NCI-H2227 (cell line): ENCODE measurements at regions not wholly inside any gene's neighbourhood (a gene's known extent, or its start where the extent isn't known, plus 50 kb on each side); places are given as distances from the start of the nearest gene placed in this dataset.
"Not testable (repeated sequence)": the region's sequence is repeated elsewhere in the genome, so short reads cannot be mapped to it uniquely, and the experiment has no call there.

Experiments used
- DNase-seq: peaks from one replicate; lab custom pipeline; 2025; ENCODE audit not compliant: unreplicated experiment; lab: John Stamatoyannopoulos, UW

DNA sequence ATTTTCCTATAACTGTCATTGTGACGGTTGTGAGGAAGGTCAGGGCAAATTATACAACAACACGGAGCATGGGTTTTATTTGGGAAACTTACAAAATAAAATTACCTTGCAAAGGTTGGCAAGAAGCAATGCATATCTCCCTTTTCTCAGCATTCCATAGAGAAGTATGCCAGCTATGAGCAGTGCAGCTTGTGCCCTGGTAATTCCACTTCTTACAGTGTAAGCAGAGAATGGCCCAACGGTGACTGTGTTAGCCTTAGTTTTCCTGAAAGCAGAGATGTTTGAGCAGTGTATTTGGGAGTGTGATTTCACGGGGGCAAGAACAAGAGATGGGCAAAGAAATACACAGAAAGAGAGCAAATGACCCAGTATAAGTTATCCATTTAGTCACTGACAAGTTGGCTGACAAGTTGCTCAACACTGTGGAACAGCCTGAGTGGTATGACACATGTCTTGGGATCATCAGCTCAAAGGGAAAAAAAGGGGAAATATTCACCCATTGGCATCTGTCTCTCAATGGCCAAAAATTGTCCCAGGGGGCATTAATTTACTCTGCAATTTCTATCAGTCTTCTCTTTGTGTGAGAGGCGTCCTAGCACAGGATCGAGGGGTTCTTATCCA lies 210.9 kb upstream of the NRIP1 start:
- DNase-seq: no peak

DNA sequence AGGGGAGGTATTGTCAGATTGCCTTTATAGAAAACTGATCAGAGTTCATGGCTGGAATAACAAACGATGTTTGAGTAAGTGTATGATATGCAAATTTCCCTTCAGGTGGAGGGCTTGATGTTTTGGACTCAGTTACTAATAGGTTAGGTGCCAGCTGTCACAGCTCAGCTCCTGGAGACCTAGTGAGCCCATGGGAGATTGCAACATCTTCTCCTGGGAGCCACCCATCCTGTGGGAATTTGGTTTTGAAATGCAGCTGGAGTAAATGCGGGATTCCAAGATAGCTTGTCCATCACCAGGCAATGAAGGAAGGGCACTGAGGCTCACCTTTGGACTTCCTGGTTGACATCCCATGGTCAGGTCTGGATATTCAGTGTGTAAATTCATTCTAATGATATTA lies 211.4 kb upstream of the NRIP1 start:
- DNase-seq: no peak

DNA sequence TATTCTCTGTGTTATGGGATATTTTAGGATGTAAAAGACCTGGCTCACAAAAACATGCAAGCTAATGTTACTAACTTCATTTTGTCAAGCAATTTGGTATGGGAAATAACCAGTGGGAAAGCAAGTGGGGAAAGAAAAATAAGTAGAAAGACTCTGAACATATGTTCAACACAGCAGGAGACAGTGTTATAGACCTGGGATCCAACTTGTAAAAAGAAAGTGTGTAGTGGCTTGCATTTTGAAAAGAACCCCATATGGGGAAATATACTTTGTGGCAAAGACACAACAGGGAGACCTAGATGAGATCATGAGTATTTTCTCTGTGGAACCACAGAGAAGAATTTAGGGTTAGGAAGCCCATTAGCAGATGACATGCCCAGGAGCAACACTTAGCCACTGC lies 212.7 kb upstream of the NRIP1 start:
- no peak for DNase-seq

DNA sequence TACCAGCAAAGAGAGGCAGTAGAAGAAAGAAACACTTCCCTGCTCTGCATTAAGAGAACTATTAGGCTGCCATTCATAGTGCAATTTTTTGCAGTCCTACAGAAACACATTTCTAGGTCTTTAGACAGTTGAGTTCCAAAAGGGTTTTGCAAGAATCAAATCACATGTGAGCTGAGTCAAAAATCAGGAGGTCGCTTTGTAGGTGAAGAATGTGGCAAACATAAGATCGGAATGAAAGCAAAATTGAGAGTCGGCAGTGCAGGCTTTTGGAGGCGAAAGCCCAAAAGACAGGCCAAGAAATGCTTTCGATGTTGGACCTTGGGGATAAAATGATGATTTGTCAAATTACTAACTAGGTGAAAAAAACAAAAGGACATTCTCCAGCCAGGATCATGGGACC lies 213.5 kb upstream of the NRIP1 start:
- no peak for DNase-seq

DNA sequence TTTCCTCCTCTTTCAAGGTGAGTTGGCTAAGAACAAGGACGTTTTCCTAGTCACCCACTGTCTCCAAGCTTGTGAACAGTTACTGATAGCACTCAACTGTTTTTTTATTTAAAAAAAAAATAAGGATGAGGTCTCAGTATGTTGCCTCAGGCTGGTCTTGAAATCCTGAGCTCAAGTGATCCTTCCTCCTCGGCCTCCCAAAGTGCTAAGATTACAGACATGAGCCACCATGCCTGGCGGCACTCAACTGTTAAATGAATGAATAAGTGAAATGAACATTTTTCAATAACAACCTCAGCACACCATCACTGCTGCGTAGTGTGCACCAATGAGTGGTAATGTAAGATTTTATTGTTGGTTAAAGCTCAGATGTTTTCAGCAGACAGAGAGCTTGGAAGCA lies 214.1 kb upstream of the NRIP1 start:
- no peak for DNase-seq

DNA sequence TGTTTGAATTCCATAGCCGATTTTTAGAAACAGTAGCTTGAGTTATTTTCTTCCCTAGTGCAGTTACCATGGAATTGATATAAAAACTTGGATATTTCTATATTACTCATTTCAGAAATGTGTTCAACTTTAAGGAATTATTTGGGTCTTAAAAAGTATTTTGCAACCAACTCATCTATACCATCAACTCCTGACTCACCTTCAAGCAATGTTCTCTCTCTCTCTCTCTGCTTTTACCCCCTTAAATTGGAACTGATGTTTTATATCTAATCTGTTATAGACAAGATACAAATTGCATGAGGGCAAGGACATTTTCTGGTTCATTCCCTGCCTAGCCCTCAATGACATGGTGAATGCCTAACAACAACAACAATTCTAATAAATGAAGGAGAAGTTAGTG lies 214.7 kb upstream of the NRIP1 start:
- DNase-seq: no peak

DNA sequence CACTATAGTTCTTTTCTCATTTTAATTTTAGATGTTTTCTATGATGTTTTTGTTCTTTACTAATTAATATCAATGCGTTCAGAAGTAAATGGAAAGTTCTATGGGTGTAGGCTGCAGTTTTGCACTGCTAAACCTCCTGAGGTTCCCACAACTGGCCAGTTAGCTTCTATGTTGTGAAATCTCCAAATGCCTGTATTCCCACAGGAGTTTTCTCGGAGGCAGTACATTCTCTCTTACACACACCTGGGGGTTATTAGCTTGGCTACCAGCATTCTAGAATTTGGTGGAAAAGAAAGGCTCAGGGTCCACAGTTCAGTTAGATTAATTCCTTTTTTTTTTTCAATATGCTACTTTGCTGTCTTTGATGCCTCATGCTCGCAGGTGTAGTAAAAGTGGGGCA lies 216.9 kb upstream of the NRIP1 start:
- no peak for DNase-seq

DNA sequence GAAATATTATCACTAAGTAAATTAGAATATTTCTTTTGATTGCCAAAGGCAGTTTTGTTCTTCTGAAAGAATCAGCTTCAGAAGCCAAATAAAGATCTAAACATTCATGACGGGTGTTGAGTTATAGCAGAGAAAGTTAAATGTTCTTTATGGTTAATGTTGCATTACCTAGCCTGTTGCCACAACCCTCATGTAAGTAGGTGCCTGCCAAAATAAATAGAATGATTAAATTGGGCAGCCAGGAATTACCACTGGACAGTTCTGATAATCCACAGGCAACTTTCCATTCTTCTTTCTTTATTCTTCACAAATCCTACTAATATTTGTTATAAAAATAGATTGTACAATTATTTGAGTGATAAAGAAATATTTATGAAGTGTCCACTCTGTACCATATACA lies 217.9 kb upstream of the NRIP1 start:
- no peak for DNase-seq

DNA sequence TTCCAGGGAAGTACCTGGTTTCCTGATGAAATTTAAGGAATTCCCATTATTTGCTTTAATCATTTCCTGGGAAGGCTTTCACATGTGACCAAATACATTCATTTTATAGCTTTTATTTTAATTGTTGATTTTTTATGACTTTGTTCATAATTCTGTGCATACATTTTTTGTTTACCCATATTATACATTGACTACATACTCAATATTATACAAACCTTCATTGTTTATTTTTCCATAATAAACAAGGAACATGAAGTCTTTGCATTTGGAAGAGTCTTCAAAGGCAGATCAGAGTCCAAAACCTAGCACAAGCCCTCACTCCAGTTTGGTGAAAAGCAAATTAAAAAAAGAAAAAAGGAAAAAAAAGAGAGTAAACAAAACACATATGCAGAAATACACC lies 218.3 kb upstream of the NRIP1 start:
- no peak for DNase-seq

DNA sequence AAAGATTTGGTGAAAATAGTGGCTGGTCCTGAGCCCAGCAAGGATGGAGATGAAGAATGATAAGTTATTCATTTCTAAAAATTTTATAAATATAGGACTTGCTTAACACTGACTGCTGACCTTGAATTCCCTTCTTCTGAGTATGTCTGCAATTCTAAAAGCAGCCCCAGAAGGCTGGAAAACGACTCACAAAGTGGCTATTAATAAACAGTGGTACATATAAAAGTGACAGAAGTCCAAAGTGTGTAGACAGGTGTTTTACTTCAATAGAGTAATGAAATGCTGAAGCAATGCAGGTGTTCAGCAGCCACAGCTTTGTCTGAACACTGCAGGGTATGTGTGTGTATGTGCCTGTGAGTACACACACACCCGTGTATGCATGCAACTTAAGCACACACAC lies 219.0 kb upstream of the NRIP1 start:
- DNase-seq: no peak

DNA sequence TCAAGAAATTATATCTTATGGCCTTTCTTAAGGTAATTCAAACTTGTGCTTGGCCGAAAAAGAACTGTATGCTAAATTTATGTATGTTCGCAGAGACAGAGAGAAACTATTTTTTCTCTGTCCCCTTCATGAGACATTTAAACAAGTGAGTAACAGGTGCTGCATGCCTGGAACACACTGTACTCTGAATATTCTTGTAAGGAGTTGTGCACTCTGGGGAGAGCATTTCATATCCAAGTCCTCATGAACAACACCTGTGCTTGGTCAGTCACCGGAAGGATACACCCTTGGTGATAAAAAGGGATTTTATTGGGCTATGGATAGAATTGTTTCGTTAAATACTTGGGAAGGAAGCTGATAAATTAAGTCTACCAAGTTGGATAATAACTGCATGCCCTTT lies 220.8 kb upstream of the NRIP1 start:
- no peak for DNase-seq

DNA sequence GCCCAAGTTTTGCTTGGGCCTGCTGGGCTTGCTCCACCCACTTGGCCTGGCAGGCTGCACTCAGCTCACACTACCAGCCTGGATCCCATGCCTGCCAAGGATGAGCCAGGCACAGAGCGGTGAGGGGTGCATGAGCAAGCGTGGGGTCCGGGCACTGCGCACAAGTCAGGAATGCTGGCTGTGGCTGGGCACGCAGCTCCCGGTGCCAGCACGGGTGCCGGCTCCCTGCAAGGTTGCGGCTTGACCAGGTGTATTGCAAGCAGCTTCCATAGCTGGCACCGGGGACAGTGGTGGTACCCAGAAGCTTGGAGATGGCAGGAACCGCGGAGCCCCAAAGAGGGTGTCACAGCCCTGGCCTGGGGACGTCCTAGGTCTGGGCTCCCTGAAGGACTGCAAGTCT lies 224.4 kb upstream of the NRIP1 start:
- DNase-seq: no peak

DNA sequence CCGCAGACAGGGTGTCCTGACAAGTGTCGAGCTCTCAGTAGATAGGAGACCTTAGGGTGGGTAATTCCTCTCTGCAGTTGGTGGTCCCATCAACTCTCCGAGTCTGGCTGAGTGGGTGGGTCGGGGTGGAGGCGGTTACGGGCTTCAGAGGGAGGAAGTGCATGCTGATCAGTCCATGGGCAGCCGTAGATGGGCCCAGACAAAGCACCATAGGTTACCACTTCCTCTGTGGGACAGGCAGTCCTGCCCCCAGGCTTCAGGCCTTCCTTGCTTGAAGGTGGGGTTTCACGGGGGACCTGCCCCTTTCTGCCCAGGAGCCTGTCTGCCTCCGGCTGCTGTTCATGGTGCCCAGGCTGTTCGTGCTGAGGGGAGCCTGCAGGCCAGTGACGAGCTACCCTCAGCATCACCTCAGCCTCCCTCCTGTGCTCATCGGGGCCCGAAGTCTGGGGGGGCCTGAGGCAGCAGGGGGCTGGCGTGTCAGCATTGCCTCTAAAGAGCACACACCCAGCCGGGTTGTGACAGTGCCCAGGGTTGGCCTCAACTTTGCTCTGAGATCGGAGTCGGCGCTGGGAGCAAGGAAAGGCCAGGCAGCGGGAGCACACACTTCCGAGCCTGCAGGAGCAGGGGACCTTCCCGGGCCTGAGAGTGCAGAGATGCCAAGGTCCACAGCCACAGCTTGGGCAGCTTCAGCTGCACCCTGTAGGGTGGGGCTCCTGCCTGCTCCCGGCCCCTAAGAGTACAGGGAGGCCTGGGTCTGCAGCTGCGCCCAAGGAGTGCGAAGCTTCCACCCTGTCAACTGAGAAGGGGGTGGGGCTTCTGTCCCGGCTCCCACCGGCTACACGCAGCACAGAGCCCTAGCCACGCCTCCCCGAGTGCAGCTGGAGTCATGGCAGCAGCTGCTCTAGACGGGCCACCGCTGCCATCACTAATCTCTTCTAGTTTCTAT lies 225.4 kb upstream of the NRIP1 start:
- no peak for DNase-seq

DNA sequence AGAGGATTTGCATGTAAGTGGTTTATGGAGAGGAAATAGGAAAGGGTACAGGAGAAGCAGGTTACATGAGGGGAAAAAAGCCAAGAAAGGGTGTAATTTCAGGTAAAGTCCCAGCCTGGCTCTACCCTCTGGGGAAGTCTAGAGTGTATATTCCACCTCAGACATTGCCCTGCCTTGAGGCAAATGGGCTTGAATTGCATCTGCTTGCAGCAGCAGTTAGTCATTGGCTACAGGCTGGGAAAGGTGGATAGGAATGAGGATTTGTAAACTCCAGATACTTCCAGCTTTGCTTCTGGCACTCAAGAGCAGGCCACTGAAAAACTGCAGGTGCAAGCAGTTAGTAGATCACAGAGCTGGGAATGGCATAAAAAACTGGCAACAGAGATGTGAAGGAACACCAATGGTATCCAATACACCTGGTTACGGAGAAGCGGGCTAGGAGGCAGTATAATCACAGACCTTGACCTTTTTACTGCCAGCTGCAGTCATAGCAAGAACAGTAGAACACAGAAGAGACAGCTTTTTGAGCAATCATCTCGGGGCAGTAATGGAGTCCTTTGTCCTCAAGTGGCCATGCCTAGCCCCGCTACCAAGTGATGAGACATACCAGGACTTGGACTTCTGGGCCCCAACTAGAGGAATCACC lies 226.9 kb upstream of the NRIP1 start:
- DNase-seq: no peak

DNA sequence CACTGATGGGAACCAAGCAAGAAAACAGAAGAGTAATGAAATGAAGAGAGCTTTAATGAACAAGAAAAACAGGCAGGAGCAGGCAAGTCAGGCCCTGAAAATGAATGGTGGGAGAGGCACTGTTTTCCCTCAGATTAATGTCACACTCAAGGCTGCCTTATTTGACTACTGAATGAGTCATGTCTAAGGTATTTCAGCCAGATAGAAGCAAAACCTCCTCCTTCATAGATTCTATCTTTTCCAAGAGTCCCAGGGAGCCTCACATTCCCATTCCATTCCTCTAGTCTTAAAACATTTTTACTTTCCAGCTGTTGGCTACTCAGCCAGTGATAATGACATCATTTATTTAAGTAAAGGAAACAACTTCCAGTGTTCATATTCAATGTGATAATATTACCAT lies 228.4 kb upstream of the NRIP1 start:
- DNase-seq: no peak

DNA sequence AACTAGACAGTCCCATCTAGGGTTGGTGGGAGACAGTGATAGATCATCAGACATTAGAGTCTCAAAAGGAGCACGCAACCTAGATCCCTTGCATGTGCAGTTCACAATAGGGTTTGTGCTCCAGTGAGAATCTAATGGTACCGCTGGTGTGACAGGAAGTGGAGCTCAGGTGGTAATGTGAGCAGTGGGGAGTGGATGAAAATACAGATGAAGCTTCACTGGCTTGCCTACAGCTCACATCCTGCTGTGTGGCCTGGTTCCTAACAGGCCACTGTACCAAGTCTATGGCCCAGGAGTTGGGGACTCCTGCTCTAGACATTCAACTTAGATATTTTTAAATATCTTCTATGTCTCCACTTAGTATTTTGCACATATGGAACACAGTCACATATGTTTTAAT lies 231.1 kb upstream of the NRIP1 start:
- no peak for DNase-seq

DNA sequence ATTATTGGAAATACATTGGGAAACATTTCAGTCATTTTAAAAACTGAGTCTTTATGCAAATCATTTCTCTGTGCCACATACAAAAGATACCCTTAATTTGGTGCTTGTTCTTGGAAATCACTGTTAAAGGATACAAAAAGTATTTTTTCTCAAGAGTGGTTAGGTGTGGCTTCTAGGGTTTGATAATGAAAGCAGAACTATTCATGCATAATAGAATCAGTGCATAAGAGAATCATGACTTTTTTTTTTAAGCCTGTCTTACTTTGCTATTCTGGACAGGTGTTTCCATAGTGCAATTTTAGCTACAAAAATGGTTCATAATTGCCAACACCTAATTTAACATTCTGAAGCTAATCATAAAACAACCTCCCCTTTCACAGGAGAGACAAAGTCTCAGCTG lies 233.0 kb upstream of the NRIP1 start:
- DNase-seq: no peak

DNA sequence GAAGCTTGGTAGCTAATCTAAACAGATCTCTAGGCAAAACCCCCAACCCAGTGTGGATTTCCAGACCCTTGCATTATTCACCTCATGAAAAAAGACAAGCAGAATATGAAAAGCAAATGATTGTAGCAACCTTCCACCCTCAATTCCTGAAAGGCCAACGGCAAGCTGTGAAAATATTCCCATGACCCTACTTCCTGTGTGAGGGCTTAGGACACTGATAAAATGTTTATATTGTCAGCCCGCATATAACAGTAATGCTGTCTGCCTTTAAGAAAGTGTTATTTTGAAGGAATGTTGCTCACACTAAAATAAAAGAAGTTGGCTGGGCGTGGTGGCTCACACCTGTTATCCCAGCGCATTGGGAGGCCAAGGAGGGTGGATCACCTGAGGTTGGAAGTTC lies 233.5 kb upstream of the NRIP1 start:
- no peak for DNase-seq

DNA sequence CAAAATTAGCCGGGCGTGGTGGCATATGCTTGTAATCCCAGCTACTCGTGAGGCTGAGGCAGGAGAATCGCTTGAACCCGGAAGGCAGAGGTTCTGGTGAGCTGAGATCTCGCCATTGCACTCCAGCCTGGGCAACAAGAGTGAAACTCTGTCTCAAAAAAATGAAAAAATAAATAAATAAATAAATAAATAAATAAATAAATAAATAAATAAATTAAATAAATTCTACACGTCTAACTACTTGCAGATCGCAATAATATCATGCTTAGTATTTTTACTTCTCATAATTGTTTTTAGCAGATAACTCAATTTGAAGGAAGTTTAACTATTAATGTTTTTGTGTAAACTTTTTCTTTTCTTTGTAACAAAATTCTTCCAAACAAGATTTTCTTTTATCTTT lies 234.0 kb upstream of the NRIP1 start:
- DNase-seq: not testable (repeated sequence)

DNA sequence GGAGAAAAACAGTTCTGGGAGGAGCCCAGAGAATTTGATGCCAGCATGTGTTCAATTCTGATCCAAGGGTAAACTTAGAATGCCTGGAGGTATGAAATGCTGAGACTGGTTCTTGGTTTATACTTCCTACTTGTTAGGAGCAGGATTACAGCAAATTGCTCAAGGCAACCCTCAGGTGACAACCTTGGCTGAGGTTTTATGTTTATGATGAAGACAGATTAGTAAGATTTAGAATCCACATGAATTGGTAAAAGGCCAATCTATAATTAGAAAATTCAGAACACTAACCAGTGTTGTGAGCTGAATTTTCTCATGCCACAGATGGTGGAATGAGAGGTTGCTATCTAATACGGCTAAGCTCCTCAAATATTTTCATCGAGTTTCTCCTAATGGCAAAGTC lies 235.3 kb upstream of the NRIP1 start:
- no peak for DNase-seq

DNA sequence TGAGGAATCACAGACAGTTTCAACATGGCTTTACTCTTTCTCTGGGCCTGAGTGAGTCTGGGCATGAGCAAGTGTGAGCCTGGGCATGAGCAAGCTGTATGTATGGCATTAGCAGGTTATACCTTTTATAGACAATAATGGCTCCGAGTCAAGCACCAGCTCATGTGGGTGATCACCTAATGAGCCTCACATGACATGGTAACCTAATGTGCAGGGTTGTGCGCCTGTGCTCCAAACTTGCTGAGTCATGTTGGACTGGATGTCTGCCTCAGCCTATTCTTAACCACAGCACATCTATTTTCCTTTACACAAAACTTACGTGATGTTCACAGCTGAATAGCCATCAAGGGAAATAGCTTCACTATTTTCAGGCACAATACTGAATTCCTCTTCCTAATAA lies 236.2 kb upstream of the NRIP1 start:
- no peak for DNase-seq

DNA sequence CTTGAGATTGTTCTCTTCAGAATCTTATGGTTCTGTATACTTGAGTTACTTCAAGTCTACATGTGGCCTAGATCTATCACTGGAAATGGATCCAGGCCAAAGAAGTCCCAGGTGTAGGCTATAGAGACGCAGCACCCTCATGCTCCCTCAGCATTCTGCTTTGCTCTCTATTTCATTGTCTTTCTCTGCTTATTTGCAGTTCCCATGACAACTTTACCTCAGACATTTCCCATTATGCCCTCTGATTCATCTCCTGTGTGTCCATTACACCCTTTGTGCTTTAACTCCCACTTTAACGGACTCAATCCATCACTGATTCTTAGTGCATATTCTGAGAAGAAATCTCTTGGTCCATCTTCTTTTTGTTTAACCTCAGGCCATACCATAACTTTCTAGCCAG lies 236.9 kb upstream of the NRIP1 start:
- DNase-seq: no peak
